Left ventricle myocardium superior (tissue), 1 donor: ENCODE measurements at regions not wholly inside any gene's neighbourhood (a gene's known extent, or its start where the extent isn't known, plus 50 kb on each side); places are given as distances from the start of the nearest gene placed in this dataset.
"Not testable (repeated sequence)": the region's sequence is repeated elsewhere in the genome, so short reads cannot be mapped to it uniquely, and the experiment has no call there.

Experiments used
- ATAC-seq: fragments of 200-7000 bp; cut with Tn5 transposase; one replicate; pipeline ENCODE4 v1.9.1; 2020; ENCODE audit warnings: mild to moderate bottlenecking, moderate library complexity
- DNase-seq: peaks from one replicate; pipeline ENCODE4 v3.0.0-alpha.2; 2020
- intact Hi-C: fragments of 100-400 bp; cut with micrococcal nuclease; formaldehyde crosslinking; loops from one replicate; pipeline ENCODE4 v1.11.0; 2022
- donor health status: DM: no; HTN: yes; CAD: no; lungs with severe emphysema.

- intact Hi-C loops = loop anchor here (5.0 kb wide), 1 partner anchor 50 kb away; no protein-coding TSS in a partner anchor
- ATAC-seq = not testable (repeated sequence)
Measured at GRCh38 chr1:185647597-185648267, 86.5 kb upstream of the HMCN1 start.

GRCh38 chr1:185646202-185646683, 87.9 kb upstream of the HMCN1 start:
- no peak for DNase-seq
- ATAC-seq = peak; percentile 97
- intact Hi-C loops = loop anchor here (5.0 kb wide), 1 partner anchor 49 kb away; no protein-coding TSS in a partner anchor

More at GRCh38 chr1:185647597-185648267, 86.5 kb upstream of the HMCN1 start:
- not testable (repeated sequence) for DNase-seq

GRCh38 chr1:185645686-185646085, 88.5 kb upstream of the HMCN1 start:
- no peak for ATAC-seq
- intact Hi-C loops = loop anchor here (5.0 kb wide), 1 partner anchor 48 kb away; no protein-coding TSS in a partner anchor
- no peak for DNase-seq

GRCh38 chr1:185645162-185645640, 89.0 kb upstream of the HMCN1 start:
- ATAC-seq = peak; percentile 26
- intact Hi-C loops = loop anchor here (5.0 kb wide), 1 partner anchor 48 kb away; no protein-coding TSS in a partner anchor
- no peak for DNase-seq

GRCh38 chr1:185644531-185644930, 89.7 kb upstream of the HMCN1 start:
- intact Hi-C loops = no loop called here
- ATAC-seq (no peak), DNase-seq (no peak)

- DNase-seq = no peak
- intact Hi-C loops = no loop called here
- ATAC-seq = no peak
Measured at GRCh38 chr1:185636848-185637247, 97.3 kb upstream of the HMCN1 start.

GRCh38 chr1:185634704-185635103, 99.5 kb upstream of the HMCN1 start:
- DNase-seq (no peak), ATAC-seq (no peak)
- intact Hi-C loops = no loop called here

GRCh38 chr1:185632659-185633423, 101.3 kb upstream of the HMCN1 start:
- intact Hi-C loops = no loop called here
- no peak for ATAC-seq
- DNase-seq = no peak

GRCh38 chr1:185631843-185632242, 102.3 kb upstream of the HMCN1 start:
- ATAC-seq = no peak
- intact Hi-C loops = no loop called here

GRCh38 chr1:185627761-185628501, 106.3 kb upstream of the HMCN1 start:
- DNase-seq = no peak
- intact Hi-C loops = no loop called here
- no peak for ATAC-seq

More at GRCh38 chr1:185631843-185632242, 102.3 kb upstream of the HMCN1 start:
- no peak for DNase-seq

- DNase-seq = no peak
- intact Hi-C loops = no loop called here
- ATAC-seq = no peak
Measured at GRCh38 chr1:185627171-185627570, 107.0 kb upstream of the HMCN1 start.

GRCh38 chr1:185626344-185626743, 107.8 kb upstream of the HMCN1 start:
- DNase-seq = no peak
- no peak for ATAC-seq
- intact Hi-C loops = no loop called here

- ATAC-seq (no peak), DNase-seq (no peak)
Measured at GRCh38 chr1:185610954-185611353, 123.2 kb upstream of the HMCN1 start.

GRCh38 chr1:185608177-185608576, 126.0 kb upstream of the HMCN1 start:
- DNase-seq (no peak), ATAC-seq (no peak)
- intact Hi-C loops = no loop called here

More at GRCh38 chr1:185610954-185611353, 123.2 kb upstream of the HMCN1 start:
- intact Hi-C loops = no loop called here

- intact Hi-C loops = no loop called here
- ATAC-seq = no peak
- no peak for DNase-seq
Measured at GRCh38 chr1:185603158-185603557, 131.0 kb upstream of the HMCN1 start.

- intact Hi-C loops = no loop called here
- DNase-seq = no peak
- ATAC-seq = no peak
Measured at GRCh38 chr1:185601189-185601588, 133.0 kb upstream of the HMCN1 start.

GRCh38 chr1:185600641-185601040, 133.6 kb upstream of the HMCN1 start:
- DNase-seq (no peak), ATAC-seq (no peak)
- intact Hi-C loops = no loop called here

GRCh38 chr1:185598332-185598731, 135.9 kb upstream of the HMCN1 start:
- intact Hi-C loops = loop anchor here (5.0 kb wide), 1 partner anchor 49 kb away; no protein-coding TSS in a partner anchor
- no peak for DNase-seq
- no peak for ATAC-seq
